NCI-H2196 treated with DMSO at 0.1 percent for 48 hours (cell line): ENCODE measurements at regions not wholly inside any gene's neighbourhood (a gene's known extent, or its start where the extent isn't known, plus 50 kb on each side); places are given as distances from the start of the nearest gene placed in this dataset.

Experiments
- DNase-seq: peaks from one replicate; lab custom pipeline; 2025; ENCODE audit not compliant: unreplicated experiment; lab: John Stamatoyannopoulos, UW

GRCh38 chr11:119830400-119830799, 101.4 kb upstream of the NECTIN1 start:
- DNase-seq, result no peak

- no peak for DNase-seq
Observed at GRCh38 chr11:119829402-119829801, 100.4 kb upstream of the NECTIN1 start.

- DNase-seq, result no peak
Observed at GRCh38 chr11:119828819-119829218, 99.8 kb upstream of the NECTIN1 start.

GRCh38 chr11:119828006-119828405, 99.0 kb upstream of the NECTIN1 start:
- DNase-seq, result no peak

- DNase-seq, result no peak
Observed at GRCh38 chr11:119827113-119827512, 98.1 kb upstream of the NECTIN1 start.

- no peak for DNase-seq
Observed at GRCh38 chr11:119823077-119823476, 94.1 kb upstream of the NECTIN1 start.

GRCh38 chr11:119816660-119817059, 87.7 kb upstream of the NECTIN1 start:
- no peak for DNase-seq

GRCh38 chr11:119814766-119815165, 85.8 kb upstream of the NECTIN1 start:
- DNase-seq, result no peak

GRCh38 chr11:119810478-119811232, 81.7 kb upstream of the NECTIN1 start:
- DNase-seq, result no peak

- DNase-seq, result no peak
Observed at GRCh38 chr11:119809346-119809745, 80.3 kb upstream of the NECTIN1 start.

- DNase-seq, result no peak
Observed at GRCh38 chr11:119808407-119809185, 79.6 kb upstream of the NECTIN1 start.

- no peak for DNase-seq
Observed at GRCh38 chr11:119807841-119808240, 78.8 kb upstream of the NECTIN1 start.

- DNase-seq, result no peak
Observed at GRCh38 chr11:119807402-119807801, 78.4 kb upstream of the NECTIN1 start.

- DNase-seq, result no peak
Observed at GRCh38 chr11:119806064-119806915, 77.3 kb upstream of the NECTIN1 start.

GRCh38 chr11:119805663-119806062, 76.7 kb upstream of the NECTIN1 start:
- DNase-seq, result no peak

- no peak for DNase-seq
Observed at GRCh38 chr11:119804698-119805097, 75.7 kb upstream of the NECTIN1 start.

GRCh38 chr11:119803726-119804294, 74.8 kb upstream of the NECTIN1 start:
- DNase-seq, result no peak

- DNase-seq, result no peak
Observed at GRCh38 chr11:119803139-119803538, 74.1 kb upstream of the NECTIN1 start.

- DNase-seq, result no peak
Observed at GRCh38 chr11:119802670-119803069, 73.7 kb upstream of the NECTIN1 start.

- DNase-seq, result no peak
Observed at GRCh38 chr11:119800619-119801018, 71.6 kb upstream of the NECTIN1 start.

GRCh38 chr11:119800171-119800570, 71.2 kb upstream of the NECTIN1 start:
- no peak for DNase-seq
